Activated naive CD8-positive, alpha-beta T cell treated with anti-CD3 and anti-CD28 coated beads for 36 hours (primary cell): ENCODE measurements at regions not wholly inside any gene's neighbourhood (a gene's known extent, or its start where the extent isn't known, plus 50 kb on each side); places are given as distances from the start of the nearest gene placed in this dataset.
A peak's percentile ranks its signal among the peaks of the same experiment; 100 is the strongest.
"Not testable (repeated sequence)": the region's sequence is repeated elsewhere in the genome, so short reads cannot be mapped to it uniquely, and the experiment has no call there.

Source experiments
- DNase-seq: peaks from one replicate; pipeline ENCODE4 v3.0.0; 2021
- H3K27ac Mint-ChIP-seq: one replicate; pipeline ENCODE4 v1.8.0; 2022; ENCODE audit warnings: mild to moderate bottlenecking, moderate library complexity, mixed read lengths
- H3K27me3 Mint-ChIP-seq: one replicate; pipeline ENCODE4 v1.8.0; 2022; ENCODE audit warnings: mild to moderate bottlenecking, mixed read lengths
- H3K36me3 Mint-ChIP-seq: one replicate; pipeline ENCODE4 v1.8.0; 2021; ENCODE audit warnings: mild to moderate bottlenecking, mixed read lengths
- H3K4me1 Mint-ChIP-seq: one replicate; pipeline ENCODE4 v1.8.0; 2021; ENCODE audit warnings: mixed read lengths
- H3K4me3 Mint-ChIP-seq: one replicate; pipeline ENCODE4 v1.8.0; 2022; ENCODE audit warnings: mild to moderate bottlenecking, moderate library complexity, mixed read lengths
- H3K9me3 Mint-ChIP-seq: one replicate; pipeline ENCODE4 v1.8.0; 2022; ENCODE audit warnings: mixed read lengths

GRCh38 chr13:24563087-24563486, 50.5 kb upstream of the PARP4 start:
- H3K36me3 Mint-ChIP-seq: peaks cover 4% of the 10 kb centered on the region
- no peaks in the 10 kb centered on the region for H3K9me3 Mint-ChIP-seq
- H3K4me1 Mint-ChIP-seq: peaks cover 13% of the 10 kb centered on the region
- DNase-seq: no peak
- no peak overlapping the region for H3K4me3 Mint-ChIP-seq
- peaks cover 41% of the 10 kb centered on the region for H3K27me3 Mint-ChIP-seq
- H3K27ac Mint-ChIP-seq: no peak overlapping the region

GRCh38 chr13:24563971-24564370, 51.4 kb upstream of the PARP4 start:
- not testable (repeated sequence) for H3K36me3 Mint-ChIP-seq, DNase-seq, H3K4me3 Mint-ChIP-seq, H3K9me3 Mint-ChIP-seq, H3K27ac Mint-ChIP-seq
- Mint-ChIP-seq H3K4me1 (peaks cover 13% of the 10 kb centered on the region), H3K27me3 (peaks cover 34% of the 10 kb centered on the region)

GRCh38 chr13:24564881-24565280, 52.3 kb upstream of the PARP4 start:
- Mint-ChIP-seq H3K27ac (no peak overlapping the region), H3K4me3 (no peak overlapping the region), H3K4me1 (peaks cover 4% of the 10 kb centered on the region), H3K27me3 (peaks cover 31% of the 10 kb centered on the region), H3K36me3 (peaks cover 4% of the 10 kb centered on the region), H3K9me3 (no peaks in the 10 kb centered on the region)
- no peak for DNase-seq

GRCh38 chr13:24567593-24567992, 55.0 kb upstream of the PARP4 start:
- not testable (repeated sequence) for H3K4me3 Mint-ChIP-seq, H3K9me3 Mint-ChIP-seq, H3K36me3 Mint-ChIP-seq, H3K4me1 Mint-ChIP-seq, DNase-seq, H3K27ac Mint-ChIP-seq
- H3K27me3 Mint-ChIP-seq: peaks cover 23% of the 10 kb centered on the region

DNA sequence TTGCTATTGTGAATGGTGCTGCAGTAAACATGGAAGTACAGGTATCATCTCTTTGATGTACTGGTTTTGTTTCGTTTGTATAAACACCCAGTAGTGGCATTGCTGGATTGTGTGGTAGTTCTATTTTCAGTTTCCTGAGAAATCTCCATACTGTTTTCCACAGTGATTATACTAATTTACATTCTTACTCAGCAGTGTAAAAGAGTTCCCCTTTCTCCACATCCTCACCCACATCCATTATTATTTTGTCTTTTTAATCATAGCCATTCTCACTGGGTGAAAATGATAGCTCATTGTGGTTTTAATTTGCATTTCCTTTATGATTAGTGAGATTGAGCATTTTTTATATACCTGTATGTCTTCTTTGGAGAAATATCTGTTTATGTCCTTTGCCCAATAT, 62.3 kb upstream of the PARP4 start:
- no peak overlapping the region for H3K27ac Mint-ChIP-seq
- DNase-seq: no peak
- peaks cover 12% of the 10 kb centered on the region for H3K27me3 Mint-ChIP-seq
- peaks cover 25% of the 10 kb centered on the region for H3K9me3 Mint-ChIP-seq
- no peak overlapping the region for H3K4me3 Mint-ChIP-seq
- H3K4me1 Mint-ChIP-seq: peaks cover 13% of the 10 kb centered on the region
- H3K36me3 Mint-ChIP-seq: peaks cover 19% of the 10 kb centered on the region

DNA sequence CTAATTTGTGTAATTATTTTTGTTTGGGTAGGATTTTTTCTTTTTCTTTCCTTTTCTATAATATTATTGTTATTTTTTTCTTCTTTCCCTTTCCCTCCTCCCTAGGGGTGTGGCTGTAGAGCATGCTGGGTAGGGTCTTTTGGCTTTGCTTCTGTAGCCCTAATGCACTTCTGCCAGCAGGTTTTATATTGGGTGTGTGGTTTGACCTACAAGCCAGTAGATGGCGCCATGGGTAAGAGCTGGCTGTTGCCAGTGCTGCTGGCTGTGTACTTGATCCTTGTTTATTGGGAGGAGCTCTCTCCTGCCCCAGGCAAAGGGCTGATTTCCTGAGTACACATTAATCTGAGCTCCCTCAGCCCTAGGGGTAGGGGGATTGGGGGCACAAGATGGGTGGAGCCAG, 67.7 kb upstream of the PARP4 start:
- H3K9me3 Mint-ChIP-seq: peaks cover 18% of the 10 kb centered on the region
- peaks cover 15% of the 10 kb centered on the region for H3K27me3 Mint-ChIP-seq
- H3K27ac Mint-ChIP-seq, DNase-seq, H3K4me3 Mint-ChIP-seq: not testable (repeated sequence)
- peaks cover 13% of the 10 kb centered on the region for H3K4me1 Mint-ChIP-seq
- peaks cover 18% of the 10 kb centered on the region for H3K36me3 Mint-ChIP-seq

GRCh38 chr13:24581578-24581977, 69.0 kb upstream of the PARP4 start:
- H3K4me3 Mint-ChIP-seq, DNase-seq, H3K9me3 Mint-ChIP-seq, H3K36me3 Mint-ChIP-seq, H3K4me1 Mint-ChIP-seq, H3K27ac Mint-ChIP-seq: not testable (repeated sequence)
- peaks cover 15% of the 10 kb centered on the region for H3K27me3 Mint-ChIP-seq

DNA sequence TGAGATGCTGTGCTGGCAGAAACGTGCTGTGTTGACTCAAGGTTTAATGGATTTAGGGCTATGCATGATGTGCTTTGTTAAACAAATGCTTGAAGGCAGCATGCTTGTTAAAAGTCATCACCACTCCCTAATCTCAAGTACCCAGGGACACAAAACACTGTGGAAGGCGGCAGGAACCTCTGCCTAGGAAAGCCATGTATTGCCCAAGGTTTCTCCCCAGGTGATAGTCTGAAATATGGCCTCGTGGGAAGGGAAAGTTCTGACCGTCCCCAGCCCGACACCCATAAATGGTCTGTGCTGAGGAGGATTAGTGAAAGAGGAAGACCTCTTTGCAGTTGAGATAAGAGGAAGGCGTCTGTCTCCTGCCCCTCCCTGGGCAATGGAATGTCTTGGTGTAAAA, 79.1 kb upstream of the PARP4 start:
- not testable (repeated sequence) for H3K4me3 Mint-ChIP-seq, H3K27ac Mint-ChIP-seq, H3K36me3 Mint-ChIP-seq, H3K9me3 Mint-ChIP-seq, DNase-seq, H3K27me3 Mint-ChIP-seq, H3K4me1 Mint-ChIP-seq

DNA sequence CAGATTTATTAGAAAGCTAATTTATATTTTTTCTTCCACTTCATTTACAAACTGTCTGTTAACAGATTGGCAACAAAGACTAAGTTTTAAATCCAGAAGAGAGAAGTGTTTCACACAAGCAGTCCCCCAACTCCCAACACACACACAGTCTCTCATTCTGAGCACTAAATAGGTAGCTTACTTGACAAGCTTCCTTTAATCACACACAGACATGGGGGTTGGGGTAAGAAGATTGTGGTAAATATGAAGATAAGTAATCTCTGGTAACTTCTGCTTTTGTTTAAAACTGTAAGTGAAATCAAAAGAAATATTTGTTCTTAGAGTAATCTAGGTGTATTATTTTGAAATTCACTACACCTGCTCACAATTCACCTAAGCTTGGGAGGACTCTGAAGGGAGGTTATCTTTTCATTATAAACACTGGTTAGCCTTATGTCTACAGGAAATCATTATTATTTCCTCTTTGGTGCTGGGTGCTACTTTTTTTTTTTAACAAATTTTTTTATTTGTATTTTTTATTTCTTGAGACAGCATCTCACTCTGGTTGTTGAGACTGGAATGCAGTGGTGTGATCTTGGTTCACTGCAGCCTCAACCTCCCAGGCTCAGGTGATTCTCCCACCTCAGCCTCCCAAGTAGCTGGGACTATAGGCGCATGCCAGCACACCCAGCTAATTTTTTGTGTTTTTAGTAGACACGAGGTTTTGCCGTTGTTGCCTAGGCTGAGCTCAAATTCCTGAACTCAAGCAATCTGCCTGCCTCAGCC, 82.1 kb upstream of the ATP12A start:
- not testable (repeated sequence) for H3K4me3 Mint-ChIP-seq, DNase-seq, H3K9me3 Mint-ChIP-seq, H3K27me3 Mint-ChIP-seq
- peak overlapping the region; percentile 92 for H3K27ac Mint-ChIP-seq
- H3K36me3 Mint-ChIP-seq: peaks cover 21% of the 10 kb centered on the region
- H3K4me1 Mint-ChIP-seq: peaks cover 51% of the 10 kb centered on the region

GRCh38 chr13:24599019-24599791, 81.0 kb upstream of the ATP12A start:
- H3K27ac Mint-ChIP-seq: peak overlapping the region; percentile 94
- not testable (repeated sequence) for DNase-seq, H3K27me3 Mint-ChIP-seq
- peaks cover 32% of the 10 kb centered on the region for H3K36me3 Mint-ChIP-seq
- H3K4me3 Mint-ChIP-seq: peak overlapping the region; percentile 29
- H3K4me1 Mint-ChIP-seq: peaks cover 51% of the 10 kb centered on the region
- H3K9me3 Mint-ChIP-seq: peaks cover 19% of the 10 kb centered on the region

GRCh38 chr13:24605923-24606372, 74.3 kb upstream of the ATP12A start:
- Mint-ChIP-seq H3K27me3 (no peaks in the 10 kb centered on the region), H3K4me1 (peaks cover 34% of the 10 kb centered on the region), H3K9me3 (peaks cover 21% of the 10 kb centered on the region), H3K4me3 (no peak overlapping the region), H3K27ac (peak overlapping the region; percentile 71), H3K36me3 (peaks cover 28% of the 10 kb centered on the region)
- no peak for DNase-seq

DNA sequence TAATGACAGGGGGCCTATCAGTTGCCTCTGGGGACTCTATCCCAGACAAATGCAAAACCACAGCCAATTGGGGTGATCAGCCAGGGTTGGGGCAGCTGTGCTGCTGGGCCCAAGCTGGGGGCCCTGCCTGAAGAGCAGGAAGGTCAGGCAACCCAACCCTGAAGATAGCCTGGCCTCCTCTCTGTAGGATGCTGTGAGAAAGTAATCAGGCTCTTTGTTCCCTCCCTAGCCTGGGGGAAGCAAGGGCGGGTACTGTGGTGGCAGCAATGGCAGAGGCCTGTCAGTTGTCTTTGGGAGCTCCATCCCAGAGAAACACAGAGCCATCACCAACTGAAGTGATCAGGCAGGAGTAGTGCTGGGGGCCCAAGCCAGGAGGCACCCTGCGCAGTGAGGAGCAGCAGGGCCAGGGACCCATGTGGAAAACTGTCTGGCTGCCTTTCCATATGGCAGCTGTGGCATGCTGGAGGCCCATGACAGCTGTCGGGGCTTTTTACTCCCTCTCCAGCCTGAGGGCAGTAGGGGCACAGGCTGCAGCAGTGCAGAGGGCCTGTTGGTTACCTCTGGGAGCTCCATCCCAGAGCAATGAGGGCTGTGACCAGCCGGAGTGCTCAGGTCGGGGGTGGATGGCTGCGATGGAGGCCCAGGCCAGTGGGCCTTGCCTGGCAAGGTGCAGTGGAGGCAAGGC, 73.6 kb upstream of the ATP12A start:
- H3K27me3 Mint-ChIP-seq: no peaks in the 10 kb centered on the region
- DNase-seq: no peak
- peak overlapping the region; percentile 71 for H3K27ac Mint-ChIP-seq
- no peak overlapping the region for H3K4me3 Mint-ChIP-seq
- H3K9me3 Mint-ChIP-seq: peaks cover 21% of the 10 kb centered on the region
- peaks cover 28% of the 10 kb centered on the region for H3K36me3 Mint-ChIP-seq
- peaks cover 32% of the 10 kb centered on the region for H3K4me1 Mint-ChIP-seq

DNA sequence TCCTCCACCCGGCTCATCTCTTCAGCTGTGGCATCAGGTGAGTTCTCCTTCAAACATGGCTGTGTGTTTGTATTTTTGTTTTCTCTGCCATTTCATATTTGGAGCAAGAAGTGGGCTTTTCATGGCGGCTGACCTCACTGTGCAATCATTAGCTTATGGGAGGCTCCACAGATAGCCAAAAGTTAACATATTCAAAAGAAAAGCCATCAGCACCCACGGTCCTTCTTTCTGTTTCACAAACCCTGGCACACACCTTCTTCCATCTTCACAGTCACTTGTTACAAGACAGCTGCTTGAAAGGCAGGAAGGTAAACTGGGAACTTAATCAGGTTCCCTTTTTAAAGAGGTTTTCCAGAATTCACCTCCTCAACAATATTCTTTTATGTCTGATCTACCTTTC, 69.3 kb upstream of the ATP12A start:
- no peaks in the 10 kb centered on the region for H3K36me3 Mint-ChIP-seq
- H3K4me3 Mint-ChIP-seq: no peak overlapping the region
- no peaks in the 10 kb centered on the region for H3K27me3 Mint-ChIP-seq
- peak overlapping the region; percentile 7 for H3K27ac Mint-ChIP-seq
- DNase-seq: no peak
- H3K9me3 Mint-ChIP-seq: no peaks in the 10 kb centered on the region
- peaks cover 27% of the 10 kb centered on the region for H3K4me1 Mint-ChIP-seq

DNA sequence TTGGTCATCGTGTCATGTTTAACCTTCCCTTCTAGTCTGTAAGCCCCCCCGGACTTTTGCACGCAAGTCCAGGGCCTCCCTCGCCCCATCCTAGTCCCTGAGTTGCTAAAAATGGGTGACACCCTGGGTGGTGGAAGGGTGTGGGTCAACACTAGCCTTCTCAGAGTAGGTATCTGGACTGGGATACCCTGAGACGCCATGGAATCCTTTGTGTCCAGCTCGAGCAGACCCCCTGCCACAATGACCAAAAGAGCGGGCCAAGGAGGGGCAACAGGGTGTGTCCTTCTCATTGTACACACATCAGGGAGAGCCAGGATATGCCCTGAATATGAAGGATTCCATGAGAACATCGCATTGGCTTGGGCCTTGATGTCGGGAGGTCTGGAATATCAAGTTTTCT, 67.5 kb upstream of the ATP12A start:
- DNase-seq: no peak
- H3K4me1 Mint-ChIP-seq: peaks cover 26% of the 10 kb centered on the region
- H3K9me3 Mint-ChIP-seq: no peaks in the 10 kb centered on the region
- H3K4me3 Mint-ChIP-seq: no peak overlapping the region
- H3K27ac Mint-ChIP-seq: no peak overlapping the region
- no peaks in the 10 kb centered on the region for H3K27me3 Mint-ChIP-seq
- H3K36me3 Mint-ChIP-seq: no peaks in the 10 kb centered on the region

DNA sequence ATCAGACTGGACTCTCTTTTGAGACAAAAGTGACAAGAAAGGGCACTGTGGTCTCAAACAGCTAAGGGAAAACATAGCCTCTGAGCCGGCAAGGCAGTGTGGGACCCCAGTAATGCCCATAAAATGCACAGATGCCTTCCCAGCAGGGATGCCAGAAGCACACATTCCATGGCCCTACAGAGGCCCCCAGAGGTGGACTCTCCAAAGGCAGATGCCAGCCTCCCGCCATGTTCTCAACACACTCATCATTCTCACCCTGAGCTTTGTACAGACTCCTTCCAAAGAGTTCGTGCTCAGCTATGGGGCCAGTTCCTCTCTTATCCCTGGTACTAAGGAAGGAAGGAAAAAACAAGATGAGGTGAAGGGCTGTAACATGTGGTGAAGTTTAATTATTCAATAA, 67.1 kb upstream of the ATP12A start:
- Mint-ChIP-seq H3K4me1 (peaks cover 30% of the 10 kb centered on the region), H3K36me3 (peaks cover 4% of the 10 kb centered on the region), H3K27me3 (no peaks in the 10 kb centered on the region), H3K27ac (no peak overlapping the region), H3K9me3 (no peaks in the 10 kb centered on the region), H3K4me3 (no peak overlapping the region)
- DNase-seq: no peak
